HG03469 (cell line): ENCODE measurements at regions not wholly inside any gene's neighbourhood (a gene's known extent, or its start where the extent isn't known, plus 50 kb on each side); places are given as distances from the start of the nearest gene placed in this dataset.

Source experiments
- ATAC-seq: cut with Tn5 transposase; IDR thresholded peaks from one replicate; pipeline ENCODE4 v1.9.1; 2021; ENCODE audit warnings: mild to moderate bottlenecking, moderate library complexity, moderate number of reproducible peaks; ENCODE audit not compliant: unreplicated experiment

- ATAC-seq, result no peak
Measured at GRCh38 chr2:118622913-118623312, 224.5 kb downstream of the EN1 start.

- no peak for ATAC-seq
Measured at GRCh38 chr2:118622108-118622507, 225.3 kb downstream of the EN1 start.

GRCh38 chr2:118618279-118618678 is 229.2 kb downstream of the EN1 start:
- ATAC-seq, result no peak

GRCh38 chr2:118616432-118616831 is 231.0 kb downstream of the EN1 start:
- no peak for ATAC-seq

GRCh38 chr2:118614841-118615271 is 232.6 kb downstream of the EN1 start:
- no peak for ATAC-seq

GRCh38 chr2:118613737-118614136 is 233.7 kb downstream of the EN1 start:
- ATAC-seq, result no peak

GRCh38 chr2:118611691-118612090 is 235.8 kb downstream of the EN1 start:
- no peak for ATAC-seq

GRCh38 chr2:118609138-118609537 is 238.3 kb downstream of the EN1 start:
- no peak for ATAC-seq

GRCh38 chr2:118607641-118608040 is 239.8 kb downstream of the EN1 start:
- ATAC-seq, result no peak

GRCh38 chr2:118604811-118605210 is 242.6 kb downstream of the EN1 start:
- no peak for ATAC-seq

- ATAC-seq, result no peak
Measured at GRCh38 chr2:118604371-118604770, 243.1 kb downstream of the EN1 start.

GRCh38 chr2:118599141-118599540 is 248.3 kb downstream of the EN1 start:
- no peak for ATAC-seq

GRCh38 chr2:118596620-118597019 is 250.8 kb downstream of the EN1 start:
- ATAC-seq, result no peak

- no peak for ATAC-seq
Measured at GRCh38 chr2:118593257-118593656, 254.2 kb downstream of the EN1 start.

- ATAC-seq, result no peak
Measured at GRCh38 chr2:118591223-118591622, 256.2 kb downstream of the EN1 start.

GRCh38 chr2:118589721-118590120 is 257.7 kb downstream of the EN1 start:
- no peak for ATAC-seq

GRCh38 chr2:118588850-118589249 is 258.6 kb downstream of the EN1 start:
- no peak for ATAC-seq

- ATAC-seq, result no peak
Measured at GRCh38 chr2:118586312-118586711, 261.1 kb downstream of the EN1 start.

GRCh38 chr2:118584877-118585276 is 262.6 kb downstream of the EN1 start:
- ATAC-seq, result no peak

- no peak for ATAC-seq
Measured at GRCh38 chr2:118584062-118584749, 263.2 kb downstream of the EN1 start.

- no peak for ATAC-seq
Measured at GRCh38 chr2:118582058-118582457, 265.4 kb downstream of the EN1 start.

- ATAC-seq, result no peak
Measured at GRCh38 chr2:118580651-118581050, 266.8 kb downstream of the EN1 start.

- ATAC-seq, result no peak
Measured at GRCh38 chr2:118580107-118580506, 267.3 kb downstream of the EN1 start.
